Adrenal gland (tissue), 9 donors: ENCODE measurements at regions not wholly inside any gene's neighbourhood (a gene's known extent, or its start where the extent isn't known, plus 50 kb on each side); places are given as distances from the start of the nearest gene placed in this dataset.
A peak's percentile ranks its signal among the peaks of the same experiment; 100 is the strongest.

Source experiments
- DNase-seq, 7 donors: peaks; one replicate each; pipeline ENCODE4 v3.0.0-alpha.2; 2019 to 2020
- H3K27ac ChIP-seq, 5 donors: fragments of 200-600 bp; sonication (generic) in 4 of 5; 1 replicate in 3 of 5; 2 replicates in 2 of 5; pipeline versions ENCODE4 v1.5.1 to v1.8.0; 2016 to 2020; ENCODE audit warnings: mild to moderate bottlenecking in 1 of 5
- H3K27me3 ChIP-seq: fragments of 200-600 bp; 2 replicates; pipeline ENCODE4 v1.8.0; 2021
- H3K36me3 ChIP-seq, 2 donors: fragments of 200-600 bp; replicated peaks in 1 of 2; 1 replicate in 1 of 2; 2 replicates in 1 of 2; pipeline versions ENCODE4 v1.5.1 to v1.8.0; 2018 to 2022
- H3K4me1 ChIP-seq, 2 donors: fragments of 200-600 bp; replicated peaks in 1 of 2; 1 replicate in 1 of 2; 2 replicates in 1 of 2; pipeline versions ENCODE4 v1.5.1 to v1.8.0; 2018 to 2021
- H3K4me3 ChIP-seq, 4 donors: fragments of 200-600 bp; sonication (generic) in 3 of 4; one replicate each; pipeline ENCODE4 v1.5.1; 2016 to 2018
- H3K9me3 ChIP-seq, 3 donors: fragments of 200-600 bp; sonication (generic) in 1 of 3; replicated peaks in 1 of 3; 1 replicate in 2 of 3; 2 replicates in 1 of 3; pipeline versions ENCODE4 v1.5.1 to v1.8.0; 2016 to 2021
- POLR2A ChIP-seq, 2 donors: fragments of 450-650 bp; IDR thresholded peaks; one replicate each; pipeline ENCODE4 v1.6.1; 2017; ENCODE audit warnings: antibody characterized with exemption in 2 of 2, mild to moderate bottlenecking in 2 of 2, moderate library complexity in 1 of 2
- WGBS, 4 donors: extraction: QIAGEN DNeasy Blood & Tissue Kit in 2 of 4; methylation state at CpG; one replicate each; pipeline versions ENCODE4 v1.1.5 to v1.1.7; 2013 to 2017; 5-methylcytosine and 5-hydroxymethylcytosine counted together
- intact Hi-C, 2 donors: fragments of 100-400 bp; cut with DNase I; formaldehyde crosslinking; loops; one replicate each; pipeline versions ENCODE4 v1.14.1 to v1.15.0; 2022 to 2023
- TF ChIP-seq, protein P1 (sequence below), 6 experiments: fragments of 450-650 bp in 4 of 6; fragments of 200-600 bp in 2 of 6; sonication (generic) in 1 of 6; IDR thresholded peaks; 1 replicate in 5 of 6; 2 replicates in 1 of 6; pipeline versions ENCODE4 v1.5.1 to v1.8.0; 2016 to 2021; ENCODE audit warnings: antibody characterized with exemption in 6 of 6, mild to moderate bottlenecking in 2 of 6, moderate library complexity in 1 of 6
- donor health status: healthy with polysubstance abuse.
- donor health status: Bipolar disorder and iron deficiency.
- donor health status: DM: yes; HTN: yes; CAD: no.
- donor health status: DM: no; HTN: no; CAD: no.
- donor health status: DM: no; HTN: no; CAD: no.

- DNase-seq: no peak
- H3K36me3 ChIP-seq: no peaks in the 10 kb centered on the region
- H3K4me3 ChIP-seq: no peak overlapping the region
- TF ChIP-seq POLR2A (IDR thresholded peaks at IDR 0.05): no peak
- TF ChIP-seq, protein P1, sequence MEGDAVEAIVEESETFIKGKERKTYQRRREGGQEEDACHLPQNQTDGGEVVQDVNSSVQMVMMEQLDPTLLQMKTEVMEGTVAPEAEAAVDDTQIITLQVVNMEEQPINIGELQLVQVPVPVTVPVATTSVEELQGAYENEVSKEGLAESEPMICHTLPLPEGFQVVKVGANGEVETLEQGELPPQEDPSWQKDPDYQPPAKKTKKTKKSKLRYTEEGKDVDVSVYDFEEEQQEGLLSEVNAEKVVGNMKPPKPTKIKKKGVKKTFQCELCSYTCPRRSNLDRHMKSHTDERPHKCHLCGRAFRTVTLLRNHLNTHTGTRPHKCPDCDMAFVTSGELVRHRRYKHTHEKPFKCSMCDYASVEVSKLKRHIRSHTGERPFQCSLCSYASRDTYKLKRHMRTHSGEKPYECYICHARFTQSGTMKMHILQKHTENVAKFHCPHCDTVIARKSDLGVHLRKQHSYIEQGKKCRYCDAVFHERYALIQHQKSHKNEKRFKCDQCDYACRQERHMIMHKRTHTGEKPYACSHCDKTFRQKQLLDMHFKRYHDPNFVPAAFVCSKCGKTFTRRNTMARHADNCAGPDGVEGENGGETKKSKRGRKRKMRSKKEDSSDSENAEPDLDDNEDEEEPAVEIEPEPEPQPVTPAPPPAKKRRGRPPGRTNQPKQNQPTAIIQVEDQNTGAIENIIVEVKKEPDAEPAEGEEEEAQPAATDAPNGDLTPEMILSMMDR (IDR thresholded peaks at IDR 0.05): no peak
- H3K9me3 ChIP-seq: no peaks in the 10 kb centered on the region
- intact Hi-C loops: no loop called here
- peaks cover 28 to 29% of the 10 kb centered on the region in 2 donors for H3K4me1 ChIP-seq
- H3K27ac ChIP-seq: no peak overlapping the region
- 94 to 98% (median 95%) methylated on average over 11 of the region's 11 CpGs for WGBS, 4 donors
- H3K27me3 ChIP-seq: no peaks in the 10 kb centered on the region
Observed at GRCh38 chr13:22112956-22113745, 442.3 kb downstream of the FGF9 start.

DNA sequence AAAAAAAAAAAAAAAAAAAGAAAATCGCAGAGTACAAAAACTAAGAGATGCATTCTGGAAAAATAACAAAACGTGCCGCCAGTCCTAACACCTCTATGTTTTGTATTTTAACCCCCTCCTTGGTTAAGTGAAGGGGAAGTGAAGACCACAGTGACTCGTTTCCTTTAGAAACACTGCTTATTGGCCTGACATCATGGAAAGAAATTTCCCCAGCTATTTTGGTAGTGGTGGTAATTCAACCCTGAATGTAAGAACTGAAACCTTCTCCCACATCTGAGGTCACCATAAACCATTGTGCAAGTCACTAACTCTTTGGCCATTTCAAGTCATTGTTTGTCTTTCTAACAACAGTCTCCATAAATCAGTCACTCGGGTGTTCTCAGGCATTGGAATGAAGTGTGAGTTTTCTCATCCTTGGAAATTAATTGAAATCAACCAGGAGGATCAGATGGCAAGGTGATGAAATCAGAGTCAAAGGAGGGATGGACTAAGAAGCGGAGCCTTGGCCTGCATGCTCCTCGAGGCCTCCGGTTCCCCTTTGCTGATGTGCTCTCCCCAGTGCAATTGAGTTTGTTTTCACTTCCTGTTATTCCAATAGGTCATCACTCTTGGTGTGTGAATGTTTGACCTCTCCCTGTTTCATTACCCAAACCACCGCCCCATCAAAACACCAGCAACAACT, 443.9 kb downstream of the FGF9 start:
- no peaks in the 10 kb centered on the region for H3K36me3 ChIP-seq
- 63 to 72% (median 69%) methylated on average over 9 of the region's 9 CpGs for WGBS, 4 donors
- no peaks in the 10 kb centered on the region for H3K27me3 ChIP-seq
- H3K4me1 ChIP-seq: peaks cover 13 to 16% of the 10 kb centered on the region in 2 donors
- TF ChIP-seq POLR2A (IDR thresholded peaks at IDR 0.05): no peak
- TF ChIP-seq, protein P1 (IDR thresholded peaks at IDR 0.05): no peak
- DNase-seq: peak in 2 of 7 donors; percentile 18 to 23
- H3K4me3 ChIP-seq: no peak overlapping the region
- intact Hi-C loops: no loop called here
- no peaks in the 10 kb centered on the region for H3K9me3 ChIP-seq
- peak overlapping the region in 1 of 5 donors; percentile 47 for H3K27ac ChIP-seq

- intact Hi-C loops: no loop called here
- WGBS, 4 donors: 76 to 91% (median 80%) methylated on average over 3 of the region's 3 CpGs
Observed at GRCh38 chr13:22118158-22118557, 447.3 kb downstream of the FGF9 start.

GRCh38 chr13:22120646-22121045, 449.8 kb downstream of the FGF9 start:
- no peak for TF ChIP-seq POLR2A (IDR thresholded peaks at IDR 0.05)
- TF ChIP-seq, protein P1 (IDR thresholded peaks at IDR 0.05): no peak
- H3K4me1 ChIP-seq: peaks cover 0 to 5% of the 10 kb centered on the region in 2 donors
- DNase-seq: peak in 4 of 7 donors; percentile 29 to 35 (median 32)
- intact Hi-C loops: no loop called here
- H3K27ac ChIP-seq: no peak overlapping the region
- 48 to 68% (median 63%) methylated on average over 6 to 7 of the region's 7 CpGs for WGBS, 4 donors
- no peak overlapping the region for H3K4me3 ChIP-seq
- H3K36me3 ChIP-seq: no peaks in the 10 kb centered on the region
- no peaks in the 10 kb centered on the region for H3K27me3 ChIP-seq
- no peaks in the 10 kb centered on the region for H3K9me3 ChIP-seq

More at GRCh38 chr13:22118158-22118557, 447.3 kb downstream of the FGF9 start:
- DNase-seq: no peak
- peaks cover 0 to 5% of the 10 kb centered on the region in 2 donors for H3K4me1 ChIP-seq
- H3K4me3 ChIP-seq: no peak overlapping the region
- no peaks in the 10 kb centered on the region for H3K9me3 ChIP-seq
- no peaks in the 10 kb centered on the region for H3K27me3 ChIP-seq
- no peaks in the 10 kb centered on the region for H3K36me3 ChIP-seq
- no peak for TF ChIP-seq POLR2A (IDR thresholded peaks at IDR 0.05)
- TF ChIP-seq, protein P1 (IDR thresholded peaks at IDR 0.05): no peak
- no peak overlapping the region for H3K27ac ChIP-seq
